HG03575 (cell line): ENCODE measurements at regions not wholly inside any gene's neighbourhood (a gene's known extent, or its start where the extent isn't known, plus 50 kb on each side); places are given as distances from the start of the nearest gene placed in this dataset.
"Not testable (repeated sequence)": the region's sequence is repeated elsewhere in the genome, so short reads cannot be mapped to it uniquely, and the experiment has no call there.

Source experiments
- ATAC-seq: cut with Tn5 transposase; IDR thresholded peaks from one replicate; pipeline ENCODE4 v1.9.1; 2021; ENCODE audit not compliant: unreplicated experiment, insufficient number of reproducible peaks, low FRiP score; ENCODE audit errors: extremely low read depth

- no peak for ATAC-seq
Observed at GRCh38 chr3:166307756-166308350, 470.6 kb upstream of the BCHE start.

GRCh38 chr3:166304584-166304983, 467.4 kb upstream of the BCHE start:
- no peak for ATAC-seq

GRCh38 chr3:166303681-166304080, 466.5 kb upstream of the BCHE start:
- no peak for ATAC-seq

GRCh38 chr3:166302331-166302730, 465.1 kb upstream of the BCHE start:
- ATAC-seq: no peak

DNA sequence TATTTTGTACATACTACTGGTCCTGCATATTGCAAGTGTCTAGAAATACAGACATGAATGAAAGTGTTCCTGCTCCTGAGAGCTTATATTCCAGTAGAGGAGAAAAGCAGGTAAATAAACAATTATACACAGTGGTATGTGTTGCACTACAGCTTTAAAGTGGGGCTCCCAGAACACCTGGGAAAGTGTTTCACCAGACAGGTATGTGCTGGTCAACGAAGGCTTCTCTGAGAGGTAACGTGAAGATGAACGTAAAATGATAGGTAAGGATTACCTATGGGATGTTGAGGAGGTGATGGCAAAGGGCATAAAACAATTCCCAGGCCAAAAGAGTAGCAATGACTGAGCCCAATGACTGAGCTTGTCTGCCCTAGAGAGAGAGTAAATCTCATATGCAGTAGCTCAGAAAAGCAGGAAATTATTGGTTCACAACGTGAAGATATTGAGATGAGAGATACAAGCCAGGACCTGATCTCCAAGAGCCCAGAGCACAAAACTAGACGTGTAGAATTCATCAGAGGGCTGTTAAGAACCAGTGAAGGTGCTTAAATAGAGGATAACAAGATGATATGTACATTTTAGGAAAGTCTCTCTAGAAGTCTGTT, 459.1 kb upstream of the BCHE start:
- ATAC-seq: no peak

- ATAC-seq: no peak
Observed at GRCh38 chr3:166291186-166291955, 454.1 kb upstream of the BCHE start.

DNA sequence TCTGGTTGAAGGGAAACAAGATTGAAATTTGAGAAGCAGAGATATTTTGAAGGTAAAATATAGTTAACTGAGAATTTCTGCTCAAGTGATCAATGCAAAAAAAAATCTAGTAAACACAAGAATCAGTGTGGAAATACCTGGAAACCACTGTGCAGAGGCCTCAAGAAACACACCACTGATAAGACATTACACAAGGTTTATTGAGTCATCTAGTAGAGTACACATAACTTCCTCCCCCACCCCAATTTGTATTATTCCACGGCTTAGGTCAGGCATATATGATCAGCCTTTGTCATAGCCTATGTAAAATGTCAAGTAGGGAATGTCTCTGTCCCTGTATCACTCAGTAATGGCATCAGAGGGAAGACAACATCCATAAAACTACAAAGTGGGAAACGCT, 447.8 kb upstream of the BCHE start:
- no peak for ATAC-seq

DNA sequence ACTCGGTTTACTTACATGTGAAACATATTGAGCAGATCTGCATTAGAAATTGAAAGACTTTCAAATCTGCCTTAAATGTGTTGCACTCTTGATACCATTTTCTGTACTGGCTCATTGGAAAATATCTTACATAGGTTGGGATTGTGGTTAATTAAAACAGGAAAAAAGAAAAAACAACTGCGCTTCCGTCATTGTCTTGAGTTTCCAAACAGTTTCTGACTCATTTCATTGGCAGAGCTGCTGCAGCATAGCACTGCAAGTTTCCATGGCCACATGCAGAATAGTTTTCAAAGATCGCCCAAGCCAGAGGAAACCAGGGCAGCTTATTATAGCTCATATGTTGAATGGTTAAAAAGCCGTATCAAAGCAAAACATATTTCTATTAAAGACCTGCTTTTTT, 446.6 kb upstream of the BCHE start:
- no peak for ATAC-seq

GRCh38 chr3:166282931-166283330, 445.7 kb upstream of the BCHE start:
- ATAC-seq: no peak

GRCh38 chr3:166279636-166280035, 442.4 kb upstream of the BCHE start:
- no peak for ATAC-seq

DNA sequence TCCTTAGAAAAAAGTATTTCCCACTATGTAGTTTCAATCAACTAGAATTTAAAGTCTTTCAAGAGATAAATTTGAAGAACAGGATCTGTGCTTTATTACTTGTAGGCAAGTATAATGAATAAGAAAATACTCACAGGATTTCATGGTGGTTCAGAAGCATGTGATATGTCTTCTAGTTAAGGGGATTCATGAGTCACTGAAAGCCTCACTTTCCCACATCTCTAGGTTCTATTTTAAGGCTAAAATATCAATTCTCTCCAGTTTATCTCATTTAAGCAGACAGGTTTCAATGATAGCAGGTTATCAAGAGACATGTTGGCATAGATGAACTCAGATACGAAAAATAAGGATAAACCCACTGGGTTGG, 437.8 kb upstream of the BCHE start:
- ATAC-seq: no peak

- no peak for ATAC-seq
Observed at GRCh38 chr3:166274351-166275023, 437.3 kb upstream of the BCHE start.

DNA sequence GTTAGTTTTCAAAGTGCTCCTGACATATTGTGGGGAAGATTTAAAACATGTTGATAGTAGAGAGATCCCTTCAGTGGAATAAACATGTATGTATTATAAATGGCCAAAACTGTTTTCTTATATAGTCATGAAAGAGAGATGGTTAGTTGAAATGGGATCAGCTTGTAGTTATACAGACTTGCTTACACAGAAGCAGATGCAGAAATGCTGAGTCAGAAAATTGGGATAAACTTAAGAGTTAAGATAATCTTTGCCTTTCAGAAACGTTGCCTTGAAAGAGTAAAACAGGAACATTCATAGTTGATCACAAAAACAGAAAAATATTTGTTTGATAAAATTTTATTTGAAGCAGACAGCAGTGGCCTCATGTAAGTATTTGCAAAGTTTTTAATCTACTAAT, 433.2 kb upstream of the BCHE start:
- ATAC-seq: no peak

- ATAC-seq: no peak
Observed at GRCh38 chr3:166265153-166265552, 427.9 kb upstream of the BCHE start.

GRCh38 chr3:166263460-166263859, 426.2 kb upstream of the BCHE start:
- ATAC-seq: no peak

DNA sequence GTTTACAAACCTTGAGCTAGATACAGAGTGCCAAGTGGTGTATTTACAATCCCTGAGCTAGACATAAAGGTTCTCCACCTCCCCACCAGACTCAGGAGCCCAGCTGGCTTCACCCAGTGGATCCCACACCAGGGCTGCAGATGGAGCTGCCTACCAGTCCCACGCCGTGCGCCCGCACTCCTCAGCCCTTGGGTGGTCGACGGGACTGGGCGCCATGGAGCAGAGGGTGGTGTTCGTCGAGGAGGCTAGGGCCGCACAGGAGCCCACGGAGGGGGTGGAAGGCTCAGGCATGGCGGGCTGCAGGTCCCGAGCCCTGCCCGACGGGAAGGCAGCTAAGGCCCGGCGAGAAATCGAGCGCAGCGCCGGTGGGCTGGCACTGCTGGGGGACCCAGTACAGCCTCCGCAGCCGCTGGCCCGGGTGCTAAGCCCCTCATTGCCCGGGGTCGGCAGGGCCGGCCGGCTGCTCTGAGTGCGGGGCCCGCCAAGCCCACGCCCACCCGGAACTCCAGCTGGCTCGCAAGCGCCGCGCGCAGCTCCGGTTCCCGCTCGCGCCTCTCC, 421.1 kb upstream of the BCHE start:
- not testable (repeated sequence) for ATAC-seq

DNA sequence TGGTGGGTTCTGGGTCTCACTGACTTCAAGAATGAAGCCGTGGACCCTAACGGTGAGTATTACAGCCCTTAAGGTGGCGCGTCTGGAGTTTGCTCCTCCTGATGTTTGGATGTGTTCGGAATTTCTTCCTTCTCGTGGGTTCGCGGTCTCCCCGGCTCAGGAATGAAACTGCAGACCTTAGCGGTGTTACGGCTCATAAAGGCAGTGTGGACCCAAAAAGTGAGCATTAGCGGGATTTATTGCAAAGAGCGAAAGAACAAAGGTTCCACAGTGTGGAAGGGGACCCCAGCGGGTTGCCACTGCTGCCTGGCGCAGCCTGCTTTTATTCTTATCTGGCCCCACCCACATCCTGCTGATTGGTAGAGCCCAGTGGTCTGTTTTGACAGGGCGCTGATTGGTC, 420.5 kb upstream of the BCHE start:
- ATAC-seq: no peak

- no peak for ATAC-seq
Observed at GRCh38 chr3:166248784-166249183, 411.6 kb upstream of the BCHE start.

DNA sequence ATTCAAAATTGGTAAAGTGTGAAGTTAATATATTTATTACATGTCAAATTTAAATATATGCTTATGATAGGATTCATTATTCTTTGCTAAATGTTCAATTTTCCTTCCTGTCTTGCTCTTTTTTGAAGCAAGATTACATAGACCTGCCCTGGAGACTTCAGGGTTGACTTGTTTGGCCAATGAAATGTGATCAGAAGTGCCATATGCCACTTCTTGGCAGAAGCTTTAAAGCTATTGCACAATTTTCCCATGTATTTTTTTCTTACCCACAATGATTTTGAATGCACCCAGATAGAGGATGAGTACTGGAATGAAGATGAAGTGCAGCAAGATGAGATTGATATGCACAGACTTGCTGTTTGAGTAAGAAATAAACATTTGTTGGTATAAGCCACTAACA, 406.3 kb upstream of the BCHE start:
- ATAC-seq: no peak

- no peak for ATAC-seq
Observed at GRCh38 chr3:166223120-166223519, 385.9 kb upstream of the BCHE start.
